Muscle of arm (tissue), 1 donor: ENCODE measurements at regions not wholly inside any gene's neighbourhood (a gene's known extent, or its start where the extent isn't known, plus 50 kb on each side); places are given as distances from the start of the nearest gene placed in this dataset.

Source experiments
- DNase-seq: peaks from one replicate; pipeline ENCODE4 v3.0.0-alpha.2; 2013

DNA sequence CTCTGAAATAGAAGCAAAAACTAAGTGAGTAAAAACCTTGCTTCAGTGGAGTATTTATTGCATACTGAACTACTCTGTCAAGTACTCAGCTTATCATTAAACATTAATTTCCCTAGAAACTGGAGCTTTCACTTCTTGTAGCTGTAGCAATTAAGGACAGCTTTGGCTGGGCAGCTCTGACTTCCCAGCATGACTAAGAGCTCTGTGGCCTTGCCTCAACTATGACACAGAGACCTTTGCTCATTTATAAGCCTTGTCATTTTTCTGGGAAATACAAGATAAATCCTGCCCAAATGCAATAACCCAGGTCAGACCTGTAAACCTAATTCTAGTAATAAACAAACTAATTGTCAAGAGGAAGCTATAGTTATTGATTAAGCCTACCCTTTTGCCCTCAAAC lies 65.4 kb upstream of the STK32A start:
- DNase-seq, result no peak

DNA sequence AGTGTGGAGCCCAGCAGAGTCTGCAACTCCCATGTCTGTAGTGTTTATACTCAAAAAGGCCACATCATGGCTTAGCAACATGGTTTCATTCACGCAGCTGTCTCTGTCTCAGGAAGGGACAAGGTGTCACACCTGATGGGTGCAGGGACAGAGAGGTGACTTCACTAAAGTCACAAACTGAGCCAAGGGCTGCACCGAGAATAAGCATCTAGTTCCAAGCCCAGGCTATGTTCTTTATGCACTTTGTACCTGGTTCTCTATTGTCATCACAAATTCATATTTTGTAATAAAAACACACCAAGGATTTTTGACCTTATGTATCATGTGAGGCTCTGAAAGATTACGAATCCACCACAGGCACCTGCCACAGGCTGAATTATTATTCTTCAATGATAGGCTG lies 64.9 kb upstream of the STK32A start:
- DNase-seq, result no peak

DNA sequence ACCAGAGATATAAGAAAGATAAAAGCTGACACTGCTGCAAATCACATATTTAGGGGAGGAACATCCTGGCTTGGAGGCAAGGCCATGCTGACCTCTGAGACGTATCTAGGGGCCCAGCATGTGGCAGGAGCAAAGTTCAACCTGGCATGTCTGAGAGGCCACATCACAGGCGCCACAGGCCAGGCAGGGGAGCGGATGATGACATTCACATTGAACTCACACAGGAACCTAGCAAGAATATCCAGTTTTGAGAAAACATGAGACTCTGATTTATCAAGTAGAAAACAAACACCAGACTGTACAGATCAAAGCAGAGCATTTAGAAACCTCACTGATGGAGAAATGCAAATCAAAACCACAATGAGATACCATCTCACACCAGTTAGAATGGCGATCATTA lies 64.2 kb upstream of the STK32A start:
- no peak for DNase-seq

DNA sequence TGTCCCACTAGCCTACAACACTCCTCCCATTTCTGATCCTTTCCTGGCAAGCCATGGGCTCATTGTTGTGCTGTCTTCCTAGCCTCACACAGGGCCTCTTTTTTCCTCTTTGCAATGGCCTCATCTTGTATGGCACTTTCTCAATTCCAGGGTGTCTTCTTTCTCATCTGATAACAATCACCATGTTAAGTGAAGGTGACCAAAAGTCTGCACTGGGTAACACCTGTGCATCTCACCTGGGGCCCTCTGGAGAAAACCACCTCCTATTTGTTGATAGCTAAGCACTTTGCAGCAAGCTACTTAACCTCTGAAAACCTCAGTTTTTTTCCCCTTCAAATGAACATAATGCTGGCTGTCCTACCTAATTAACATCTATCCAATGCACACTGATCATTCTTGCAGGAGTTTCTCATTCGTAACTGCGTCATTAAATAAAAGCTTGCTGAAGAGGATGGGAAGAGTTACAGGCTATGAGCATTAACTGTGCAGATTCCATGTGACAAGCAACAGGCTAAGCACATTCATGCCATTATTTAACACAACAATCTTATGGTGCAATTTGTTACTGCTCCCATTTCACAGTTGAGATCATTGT lies 60.1 kb upstream of the STK32A start:
- no peak for DNase-seq

DNA sequence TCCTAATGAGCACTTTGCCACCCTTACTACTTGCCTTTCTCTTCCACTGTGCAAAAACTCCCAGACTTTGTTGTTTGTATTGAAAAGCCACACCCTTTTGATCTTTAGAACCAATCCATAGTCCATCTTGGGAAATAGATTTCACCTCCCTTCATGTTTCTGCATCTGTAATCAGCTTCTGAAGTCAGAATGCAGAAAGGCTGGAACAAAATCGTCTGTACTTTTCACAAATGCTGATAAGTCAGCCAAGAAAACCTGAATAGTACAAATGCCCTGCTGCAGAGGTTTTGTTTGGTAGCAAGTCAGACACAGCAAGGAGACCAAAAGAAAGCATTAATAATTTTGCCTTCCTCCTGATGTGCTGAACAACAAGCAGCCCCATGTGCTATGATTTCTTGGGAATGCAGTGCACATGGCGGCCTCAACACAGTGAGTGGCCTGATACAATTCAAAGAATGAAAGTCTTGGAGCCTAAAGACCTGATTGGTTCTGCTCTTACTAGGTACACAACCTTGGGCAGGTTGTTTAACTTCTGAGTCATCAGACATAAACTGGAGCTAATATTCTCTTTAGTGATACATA lies 59.2 kb upstream of the STK32A start:
- DNase-seq, result no peak

DNA sequence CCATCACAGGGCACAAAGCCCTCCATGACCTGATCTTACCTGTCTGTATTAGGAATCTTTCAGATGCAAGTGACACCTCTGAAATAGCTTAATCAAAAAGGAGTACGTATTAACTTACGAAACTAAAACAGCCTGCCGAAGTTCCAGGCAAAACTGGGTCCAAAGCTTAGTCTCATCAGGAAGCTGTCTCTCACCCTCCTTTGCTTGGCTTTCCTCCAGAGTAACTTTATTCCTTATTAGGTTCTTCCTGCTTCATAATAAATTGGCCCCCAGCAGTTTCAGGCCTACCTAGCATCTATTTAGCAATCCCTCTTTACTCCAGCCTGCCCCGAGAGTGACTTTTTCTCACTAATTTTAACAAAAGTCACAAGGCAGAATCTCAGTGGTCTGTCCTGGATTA lies 58.4 kb upstream of the STK32A start:
- DNase-seq, result no peak

DNA sequence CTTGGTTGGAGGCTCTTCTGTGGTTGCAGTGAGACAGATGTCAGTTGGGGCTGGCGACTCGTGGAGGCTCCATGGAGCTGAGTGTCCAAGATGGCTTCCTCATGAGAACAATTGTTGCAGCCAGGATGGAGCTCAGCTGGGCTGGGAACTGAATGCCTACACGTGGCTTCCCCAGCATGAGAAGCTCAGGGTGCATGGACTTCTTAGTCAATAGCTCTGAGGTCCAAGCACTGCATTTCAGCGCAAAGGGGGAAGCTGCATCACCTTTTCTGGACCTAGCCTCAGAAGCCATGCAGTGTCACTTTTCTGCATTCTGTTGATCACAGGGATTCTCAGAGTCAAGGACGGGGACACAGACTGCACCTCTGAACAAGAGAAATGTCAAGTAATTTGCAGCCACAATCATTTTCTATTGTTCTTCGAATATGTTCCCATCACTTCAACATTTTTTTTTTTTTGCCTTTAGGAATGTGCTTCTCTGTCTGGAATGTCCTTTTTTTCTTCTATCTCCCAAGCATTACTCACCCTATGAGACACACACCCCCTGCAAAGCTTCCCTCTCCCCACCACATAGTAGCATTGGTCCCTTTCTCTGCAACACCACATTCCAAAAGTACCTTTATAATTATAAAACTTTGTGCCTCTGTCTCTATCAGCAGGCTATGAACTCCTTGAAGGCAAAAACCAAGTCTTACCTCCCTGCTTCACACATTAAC lies 57.5 kb upstream of the STK32A start:
- DNase-seq, result no peak

DNA sequence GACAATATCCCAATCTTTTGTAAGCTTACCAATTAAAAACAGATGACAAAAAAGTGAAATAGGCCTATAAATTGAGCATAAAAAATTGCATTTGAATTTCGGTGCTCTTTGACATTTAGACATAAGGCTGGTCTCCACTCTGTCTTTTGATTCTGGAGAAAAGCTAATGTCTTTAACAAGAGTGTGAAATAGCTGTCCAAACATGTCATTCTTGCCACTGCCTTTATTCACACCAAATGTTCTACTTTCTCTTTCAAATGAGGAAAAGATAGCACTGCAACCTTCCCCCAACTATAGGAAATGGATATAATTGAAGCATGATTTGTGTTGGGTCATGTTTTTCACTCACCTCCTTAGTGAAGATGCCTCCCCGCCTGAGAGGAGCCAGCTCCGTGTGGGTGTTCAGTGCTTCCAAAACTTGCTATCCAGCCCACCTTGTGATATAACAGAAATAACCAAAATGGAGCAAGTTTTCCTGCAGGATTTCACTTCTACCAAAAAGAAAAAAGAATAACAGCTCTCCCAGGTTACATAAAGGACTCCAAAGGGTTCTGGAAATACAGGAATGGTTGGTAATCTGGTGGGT lies 55.2 kb upstream of the STK32A start:
- no peak for DNase-seq

DNA sequence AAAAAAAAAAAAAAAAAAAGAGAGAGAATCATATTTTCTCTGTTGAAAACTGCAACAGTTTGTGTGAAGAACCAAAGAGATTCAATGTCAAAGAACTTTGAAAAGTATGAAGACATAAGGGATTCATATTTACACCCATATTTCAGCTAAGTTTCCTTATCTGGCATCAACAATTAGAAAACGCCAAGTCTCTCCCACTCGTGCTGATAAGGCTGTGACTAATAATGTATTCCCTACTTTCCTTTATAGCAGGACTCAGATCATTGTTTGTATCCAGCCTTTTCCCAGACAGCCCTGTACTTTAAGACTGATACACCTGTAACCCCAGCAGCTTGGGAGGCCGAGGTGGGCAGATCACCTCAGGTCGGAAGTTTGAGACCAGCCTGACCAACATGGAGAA lies 54.1 kb upstream of the STK32A start:
- no peak for DNase-seq
